Heart left ventricle (tissue), 16 donors: ENCODE measurements at regions not wholly inside any gene's neighbourhood (a gene's known extent, or its start where the extent isn't known, plus 50 kb on each side); places are given as distances from the start of the nearest gene placed in this dataset.

Experiments used
- ATAC-seq, 4 donors: fragments of 200-7000 bp; cut with Tn5 transposase; one replicate each; pipeline ENCODE4 v1.9.1; 2020 to 2022; ENCODE audit warnings: moderate library complexity in 4 of 4, mild to moderate bottlenecking in 3 of 4, moderate number of reproducible peaks in 1 of 4
- DNase-seq, 5 donors: peaks; one replicate each; pipeline ENCODE4 v3.0.0-alpha.2; 2020
- H3K27ac ChIP-seq, 12 donors: fragments of 200-600 bp; sonication (generic) in 4 of 12; one replicate each; pipeline versions ENCODE4 v1.5.0 to v1.8.0; 2016 to 2022; ENCODE audit warnings: mild to moderate bottlenecking in 2 of 12
- H3K27me3 ChIP-seq, 9 donors: fragments of 200-600 bp; sonication (generic) in 2 of 9; one replicate each; pipeline versions ENCODE4 v1.5.1 to v1.8.0; 2016 to 2022; ENCODE audit warnings: mild to moderate bottlenecking in 3 of 9
- H3K36me3 ChIP-seq, 9 donors: fragments of 200-600 bp; sonication (generic) in 2 of 9; one replicate each; pipeline versions ENCODE4 v1.5.0 to v1.8.0; 2018 to 2022; ENCODE audit warnings: mild to moderate bottlenecking in 2 of 9
- H3K4me1 ChIP-seq, 12 donors: fragments of 200-600 bp; sonication (generic) in 4 of 12; one replicate each; pipeline versions ENCODE4 v1.5.0 to v1.8.0; 2016 to 2022; ENCODE audit warnings: mild to moderate bottlenecking in 3 of 12
- H3K4me3 ChIP-seq, 12 donors: fragments of 200-600 bp; sonication (generic) in 4 of 12; one replicate each; pipeline versions ENCODE4 v1.5.0 to v1.8.0; 2017 to 2022; ENCODE audit warnings: mild to moderate bottlenecking in 9 of 12, moderate library complexity in 4 of 12
- H3K9me3 ChIP-seq, 12 donors: fragments of 200-600 bp; sonication (generic) in 4 of 12; one replicate each; pipeline versions ENCODE4 v1.5.0 to v1.8.0; 2016 to 2022; ENCODE audit warnings: mild to moderate bottlenecking in 1 of 12
- CTCF ChIP-seq, 12 donors: fragments of 200-600 bp; sonication (generic) in 4 of 12; IDR thresholded peaks; one replicate each; pipeline versions ENCODE4 v1.5.0 to v1.8.0; 2018 to 2022; ENCODE audit warnings: antibody characterized with exemption in 12 of 12, mild to moderate bottlenecking in 5 of 12
- POLR2A ChIP-seq, 2 donors: fragments of 450-650 bp; IDR thresholded peaks; one replicate each; pipeline ENCODE4 v1.6.1; 2017; ENCODE audit warnings: antibody characterized with exemption in 2 of 2, mild to moderate bottlenecking in 2 of 2, moderate library complexity in 2 of 2
- WGBS, 4 donors: extraction: QIAGEN DNeasy Blood & Tissue Kit in 2 of 4; methylation state at CpG; one replicate each; pipeline versions ENCODE4 v1.1.5 to v1.1.7; 2013 to 2018; 5-methylcytosine and 5-hydroxymethylcytosine counted together
- intact Hi-C, 10 donors: fragments of 100-400 bp; cut with DNase I; formaldehyde crosslinking; loops; one replicate each; pipeline versions ENCODE4 v1.11.1 to v1.14.2; 2022
- donor health status: ischemic (EF 13 %, LVEDD 7.1; RV severe dilation, severe dysfunction).
- donor health status: healthy with polysubstance abuse.
- donor health status: DM: no; HTN: yes; CAD: no.
- donor health status: DM: no; HTN: no; CAD: no.
- donor health status: ischemic (EF 25% LVEDD 6.9; RV normal size, moderate dysfunction).
- donor health status: ischemic (EF 25% LVEDD 5.7; RV mildly dilated, moderate dysfunction).
- donor health status: healthy.
- donor health status: DM: yes; HTN: yes; CAD: no.
- donor health status: ischemic (EF 35%, LVEDD 5.7; RV mildly dilated, moderate dysfunction).
- donor health status: nonischemic (EF 11% LVEDD 7.7; RV severe dilation, severe dysfunction).
- donor health status: DM: yes; HTN: yes; CAD: no.
- donor health status: PGD.
- donor health status: ischemic (EF 29% LVEDD 5.4; RV normal size, mild dysfunction).
- donor health status: nonischemic (EF 23%, LVEDD 6.1; RV moderate dilation, normal function).

- ATAC-seq (no peak), DNase-seq (no peak)
- Histone ChIP-seq H3K36me3 (no peaks in the 10 kb centered on the region), H3K27me3 (peaks cover 0 to 5% (median 0%) of the 10 kb centered on the region in 9 donors), H3K4me1 (no peaks in the 10 kb centered on the region), H3K4me3 (no peak overlapping the region), H3K27ac (no peak overlapping the region), H3K9me3 (no peaks in the 10 kb centered on the region)
- TF ChIP-seq CTCF (IDR thresholded peaks at IDR 0.05) (no peak), POLR2A (IDR thresholded peaks at IDR 0.05) (no peak)
- intact Hi-C loops = no loop called here
- WGBS, 4 donors = 86 to 90% (median 88%) methylated on average over 6 of the region's 6 CpGs
Measured at GRCh38 chr7:31236868-31237267, 103.7 kb downstream of the NEUROD6 start.

GRCh38 chr7:31234836-31235605, 105.5 kb downstream of the NEUROD6 start:
- H3K4me1 ChIP-seq = no peaks in the 10 kb centered on the region
- TF ChIP-seq CTCF (IDR thresholded peaks at IDR 0.05) = no peak
- TF ChIP-seq POLR2A (IDR thresholded peaks at IDR 0.05) = no peak
- ATAC-seq (no peak), DNase-seq (no peak)
- H3K27me3 ChIP-seq = peaks cover 0 to 5% (median 0%) of the 10 kb centered on the region in 9 donors
- no peak overlapping the region for H3K4me3 ChIP-seq
- intact Hi-C loops = no loop called here
- WGBS, 4 donors = 65 to 73% (median 71%) methylated on average over 9 of the region's 9 CpGs
- no peak overlapping the region for H3K27ac ChIP-seq
- no peaks in the 10 kb centered on the region for H3K9me3 ChIP-seq
- no peaks in the 10 kb centered on the region for H3K36me3 ChIP-seq

GRCh38 chr7:31228957-31229356, 111.6 kb downstream of the NEUROD6 start:
- no peak overlapping the region for H3K27ac ChIP-seq
- no peak overlapping the region for H3K4me3 ChIP-seq
- intact Hi-C loops = no loop called here
- H3K27me3 ChIP-seq = no peaks in the 10 kb centered on the region
- TF ChIP-seq POLR2A (IDR thresholded peaks at IDR 0.05) (no peak), CTCF (IDR thresholded peaks at IDR 0.05) (no peak)
- ATAC-seq = no peak
- DNase-seq = no peak
- 74 to 86% (median 80%) methylated on average over 4 to 6 of the region's 6 CpGs for WGBS, 4 donors
- H3K9me3 ChIP-seq = peaks cover 0 to 28% (median 15%) of the 10 kb centered on the region in 12 donors
- no peaks in the 10 kb centered on the region for H3K4me1 ChIP-seq
- H3K36me3 ChIP-seq = no peaks in the 10 kb centered on the region

- no peak overlapping the region for H3K4me3 ChIP-seq
- intact Hi-C loops = no loop called here
- ATAC-seq (no peak), DNase-seq (no peak)
- no peaks in the 10 kb centered on the region for H3K4me1 ChIP-seq
- H3K27ac ChIP-seq = no peak overlapping the region
- TF ChIP-seq POLR2A (IDR thresholded peaks at IDR 0.05) = no peak
- TF ChIP-seq CTCF (IDR thresholded peaks at IDR 0.05) = no peak
- peaks cover 0 to 7% (median 0%) of the 10 kb centered on the region in 9 donors for H3K27me3 ChIP-seq
- WGBS, 4 donors = 89 to 97% (median 94%) methylated on average over 1 of the region's 1 CpG
- no peaks in the 10 kb centered on the region for H3K36me3 ChIP-seq
- peaks cover 0 to 4% (median 0%) of the 10 kb centered on the region in 12 donors for H3K9me3 ChIP-seq
Measured at GRCh38 chr7:31214751-31215150, 125.8 kb downstream of the NEUROD6 start.
